HL-60 (cell line): ENCODE measurements at regions not wholly inside any gene's neighbourhood (a gene's known extent, or its start where the extent isn't known, plus 50 kb on each side); places are given as distances from the start of the nearest gene placed in this dataset.

Source experiments
- DNase-seq, 2 experiments: peaks; one replicate each; pipeline ENCODE4 v3.0.0-alpha.2; 2010 to 2020; ENCODE audit warnings: low read depth in 1 of 2, low spot score in 1 of 2
- H3K27ac ChIP-seq: fragments of 250-450 bp; sonication (Bioruptor Pico); replicated peaks from 2 replicates; pipeline ENCODE4 v1.5.1; 2020; ENCODE audit warnings: mild to moderate bottlenecking, moderate library complexity
- H3K27me3 ChIP-seq: fragments of 250-450 bp; sonication (Bioruptor Pico); 2 replicates; pipeline ENCODE4 v1.5.1; 2021; ENCODE audit warnings: mild to moderate bottlenecking, moderate library complexity; ENCODE audit not compliant: insufficient read depth, poor library complexity, severe bottlenecking
- H3K4me3 ChIP-seq: replicated peaks from 2 replicates; pipeline ENCODE4 v1.5.1; 2011; ENCODE audit warnings: mild to moderate bottlenecking, control low read depth, low read length; ENCODE audit not compliant: insufficient read depth
- CTCF ChIP-seq: IDR thresholded peaks from one replicate; pipeline ENCODE4 v1.5.1; 2011; ENCODE audit warnings: low read length, control low read depth, inconsistent platforms; ENCODE audit not compliant: insufficient read depth
- GABPA ChIP-seq: IDR thresholded peaks from 2 replicates; pipeline ENCODE4 v1.6.1; 2012; ENCODE audit warnings: low read depth
- POLR2AphosphoS5 ChIP-seq: IDR thresholded peaks from 2 replicates; pipeline ENCODE4 v1.6.1; 2012; ENCODE audit warnings: low read depth
- SPI1 ChIP-seq: IDR thresholded peaks from 2 replicates; pipeline ENCODE4 v1.6.1; 2012; ENCODE audit warnings: low read depth, mild to moderate bottlenecking, borderline replicate concordance
- TF ChIP-seq, protein P1 (sequence below): IDR thresholded peaks from 2 replicates; pipeline ENCODE4 v1.6.1; 2012; ENCODE audit warnings: low read depth; ENCODE audit not compliant: insufficient replicate concordance

DNA sequence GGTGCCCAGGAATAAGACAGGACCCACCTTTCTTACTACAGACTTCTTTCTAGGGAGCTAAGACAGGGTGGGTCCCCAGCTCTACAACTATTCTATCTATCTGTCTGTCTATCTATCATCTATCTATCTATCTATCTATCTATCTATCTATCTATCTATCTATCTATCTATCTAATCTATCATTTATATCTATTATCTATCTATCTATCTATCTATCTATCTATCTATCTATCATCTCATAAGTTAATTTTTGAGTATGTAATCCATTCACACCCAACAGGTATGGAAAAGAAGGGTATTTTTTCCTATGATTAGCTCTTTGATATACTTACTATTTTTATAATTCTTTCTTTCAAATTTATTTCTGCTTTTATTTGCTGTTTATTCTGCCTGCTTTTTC, 55.9 kb downstream of the BAMBI start:
- Histone ChIP-seq H3K27ac (no peak overlapping the region), H3K4me3 (no peak overlapping the region)
- TF ChIP-seq POLR2AphosphoS5 (no peak), GABPA (no peak), CTCF (no peak), SPI1 (no peak)
- TF ChIP-seq, protein P1, sequence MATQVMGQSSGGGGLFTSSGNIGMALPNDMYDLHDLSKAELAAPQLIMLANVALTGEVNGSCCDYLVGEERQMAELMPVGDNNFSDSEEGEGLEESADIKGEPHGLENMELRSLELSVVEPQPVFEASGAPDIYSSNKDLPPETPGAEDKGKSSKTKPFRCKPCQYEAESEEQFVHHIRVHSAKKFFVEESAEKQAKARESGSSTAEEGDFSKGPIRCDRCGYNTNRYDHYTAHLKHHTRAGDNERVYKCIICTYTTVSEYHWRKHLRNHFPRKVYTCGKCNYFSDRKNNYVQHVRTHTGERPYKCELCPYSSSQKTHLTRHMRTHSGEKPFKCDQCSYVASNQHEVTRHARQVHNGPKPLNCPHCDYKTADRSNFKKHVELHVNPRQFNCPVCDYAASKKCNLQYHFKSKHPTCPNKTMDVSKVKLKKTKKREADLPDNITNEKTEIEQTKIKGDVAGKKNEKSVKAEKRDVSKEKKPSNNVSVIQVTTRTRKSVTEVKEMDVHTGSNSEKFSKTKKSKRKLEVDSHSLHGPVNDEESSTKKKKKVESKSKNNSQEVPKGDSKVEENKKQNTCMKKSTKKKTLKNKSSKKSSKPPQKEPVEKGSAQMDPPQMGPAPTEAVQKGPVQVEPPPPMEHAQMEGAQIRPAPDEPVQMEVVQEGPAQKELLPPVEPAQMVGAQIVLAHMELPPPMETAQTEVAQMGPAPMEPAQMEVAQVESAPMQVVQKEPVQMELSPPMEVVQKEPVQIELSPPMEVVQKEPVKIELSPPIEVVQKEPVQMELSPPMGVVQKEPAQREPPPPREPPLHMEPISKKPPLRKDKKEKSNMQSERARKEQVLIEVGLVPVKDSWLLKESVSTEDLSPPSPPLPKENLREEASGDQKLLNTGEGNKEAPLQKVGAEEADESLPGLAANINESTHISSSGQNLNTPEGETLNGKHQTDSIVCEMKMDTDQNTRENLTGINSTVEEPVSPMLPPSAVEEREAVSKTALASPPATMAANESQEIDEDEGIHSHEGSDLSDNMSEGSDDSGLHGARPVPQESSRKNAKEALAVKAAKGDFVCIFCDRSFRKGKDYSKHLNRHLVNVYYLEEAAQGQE = no peak

GRCh38 chr10:28733647-28734046, 56.3 kb downstream of the BAMBI start:
- Histone ChIP-seq H3K27ac (no peak overlapping the region), H3K27me3 (no peaks in the 10 kb centered on the region), H3K4me3 (no peak overlapping the region)
- no peak for DNase-seq
- TF ChIP-seq GABPA (no peak), CTCF (no peak), SPI1 (no peak), POLR2AphosphoS5 (no peak)
- TF ChIP-seq, protein P1 = no peak

More for the DNA sequence above, 55.9 kb downstream of the BAMBI start:
- H3K27me3 ChIP-seq = no peaks in the 10 kb centered on the region
- DNase-seq = no peak

DNA sequence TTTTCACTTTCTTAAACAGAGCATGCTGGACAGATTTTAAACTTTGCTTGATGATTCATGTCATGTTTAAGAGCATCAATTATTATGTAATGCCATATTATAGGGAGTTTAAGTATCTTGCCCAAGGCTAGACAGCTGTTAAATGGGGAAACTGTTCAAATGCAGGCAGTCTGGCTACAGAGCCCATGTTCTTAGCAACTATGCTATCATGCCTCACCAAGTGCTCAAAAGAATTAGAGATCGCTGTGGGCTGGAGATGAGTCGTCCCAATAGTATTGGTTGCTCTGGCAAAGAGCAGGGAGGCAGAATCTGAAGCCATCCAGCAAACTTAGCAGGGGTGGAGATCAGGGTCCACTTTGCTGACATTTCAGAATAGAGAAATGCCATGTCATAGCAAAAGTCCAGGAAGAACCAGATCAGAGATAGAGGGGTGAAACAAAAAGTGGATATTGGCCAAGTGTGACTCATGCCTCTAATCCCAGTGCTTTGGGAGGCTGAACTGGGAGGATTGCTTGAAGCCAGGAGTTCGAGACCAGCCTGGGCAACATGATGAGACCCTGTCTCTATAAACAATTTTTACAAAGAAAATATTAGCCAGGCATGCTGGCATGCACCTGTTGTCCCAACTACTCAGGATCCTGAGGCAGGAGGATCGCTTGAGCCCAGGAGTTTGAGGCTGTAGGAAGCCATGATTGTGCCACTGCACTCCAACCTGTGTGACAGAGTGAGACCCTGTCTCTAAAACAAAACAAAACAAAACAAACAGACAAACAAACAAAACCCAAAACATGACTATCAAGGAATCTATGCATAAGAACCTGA, 57.8 kb downstream of the BAMBI start:
- Histone ChIP-seq H3K27me3 (no peaks in the 10 kb centered on the region), H3K27ac (no peak overlapping the region), H3K4me3 (no peak overlapping the region)
- DNase-seq = no peak
- no peak for TF ChIP-seq GABPA
- no peak for TF ChIP-seq POLR2AphosphoS5
- TF ChIP-seq CTCF = no peak
- TF ChIP-seq, protein P1 = no peak
- TF ChIP-seq SPI1 = no peak
